AG10803 (cell line): ENCODE measurements at regions not wholly inside any gene's neighbourhood (a gene's known extent, or its start where the extent isn't known, plus 50 kb on each side); places are given as distances from the start of the nearest gene placed in this dataset.

ENCODE experiments used
- DNase-seq: peaks from one replicate; pipeline ENCODE4 v3.0.0; 2010; ENCODE audit warnings: low read depth
- H3K4me3 ChIP-seq: 2 replicates; pipeline ENCODE4 v1.5.1; 2011; ENCODE audit warnings: mild to moderate bottlenecking, low read length, control low read depth
- TF ChIP-seq, protein P1 (sequence below): conservative IDR thresholded peaks from 2 replicates; pipeline ENCODE4 v1.5.1; 2011; ENCODE audit warnings: mild to moderate bottlenecking, low read length, control low read depth, inconsistent platforms

DNA sequence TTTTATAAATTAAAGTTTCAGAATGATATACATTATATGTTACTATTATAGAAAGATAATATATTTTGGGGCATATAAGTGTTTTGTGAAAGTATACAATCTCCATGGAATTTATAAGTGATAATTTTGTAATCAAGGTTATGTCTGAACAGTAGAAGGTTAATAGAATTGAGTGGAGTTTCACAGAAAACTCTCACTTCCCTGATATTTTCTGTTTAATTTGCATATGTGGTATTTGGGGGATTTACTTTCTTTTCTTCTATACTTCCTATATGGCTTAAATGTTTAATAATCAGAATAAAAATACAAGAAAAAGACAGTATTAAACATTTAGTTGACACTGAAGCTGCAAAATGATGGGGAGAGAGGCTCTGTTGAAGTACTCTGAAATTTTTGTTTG lies 848.5 kb downstream of the DACH1 start:
- no peak for DNase-seq
- no peak overlapping the region for H3K4me3 ChIP-seq
- TF ChIP-seq, protein P1, sequence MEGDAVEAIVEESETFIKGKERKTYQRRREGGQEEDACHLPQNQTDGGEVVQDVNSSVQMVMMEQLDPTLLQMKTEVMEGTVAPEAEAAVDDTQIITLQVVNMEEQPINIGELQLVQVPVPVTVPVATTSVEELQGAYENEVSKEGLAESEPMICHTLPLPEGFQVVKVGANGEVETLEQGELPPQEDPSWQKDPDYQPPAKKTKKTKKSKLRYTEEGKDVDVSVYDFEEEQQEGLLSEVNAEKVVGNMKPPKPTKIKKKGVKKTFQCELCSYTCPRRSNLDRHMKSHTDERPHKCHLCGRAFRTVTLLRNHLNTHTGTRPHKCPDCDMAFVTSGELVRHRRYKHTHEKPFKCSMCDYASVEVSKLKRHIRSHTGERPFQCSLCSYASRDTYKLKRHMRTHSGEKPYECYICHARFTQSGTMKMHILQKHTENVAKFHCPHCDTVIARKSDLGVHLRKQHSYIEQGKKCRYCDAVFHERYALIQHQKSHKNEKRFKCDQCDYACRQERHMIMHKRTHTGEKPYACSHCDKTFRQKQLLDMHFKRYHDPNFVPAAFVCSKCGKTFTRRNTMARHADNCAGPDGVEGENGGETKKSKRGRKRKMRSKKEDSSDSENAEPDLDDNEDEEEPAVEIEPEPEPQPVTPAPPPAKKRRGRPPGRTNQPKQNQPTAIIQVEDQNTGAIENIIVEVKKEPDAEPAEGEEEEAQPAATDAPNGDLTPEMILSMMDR = no peak

- no peak for DNase-seq
- TF ChIP-seq, protein P1 = no peak
- H3K4me3 ChIP-seq = no peak overlapping the region
Measured at GRCh38 chr13:71017607-71018006, 849.4 kb downstream of the DACH1 start.

DNA sequence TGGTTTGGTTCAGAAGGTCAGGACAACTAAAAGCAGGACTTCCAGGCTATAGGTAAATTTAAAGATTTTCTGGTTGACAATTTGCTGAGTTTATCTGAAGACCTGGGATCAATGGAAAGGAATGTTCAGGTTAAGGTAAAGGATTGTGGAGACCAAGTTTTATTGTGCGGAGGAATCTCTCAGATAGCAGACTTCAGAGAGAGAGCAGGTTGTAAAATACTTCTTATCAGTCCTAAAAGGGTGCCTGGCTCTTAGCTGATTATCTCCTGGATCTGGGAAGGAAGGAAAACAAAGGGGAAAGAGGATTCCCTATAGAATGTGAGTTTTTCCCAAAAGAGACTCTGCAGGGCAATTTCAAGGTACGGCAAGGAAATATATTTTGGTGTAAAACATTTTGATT lies 851.5 kb downstream of the DACH1 start:
- DNase-seq = no peak
- TF ChIP-seq, protein P1 = no peak
- H3K4me3 ChIP-seq = no peak overlapping the region

DNA sequence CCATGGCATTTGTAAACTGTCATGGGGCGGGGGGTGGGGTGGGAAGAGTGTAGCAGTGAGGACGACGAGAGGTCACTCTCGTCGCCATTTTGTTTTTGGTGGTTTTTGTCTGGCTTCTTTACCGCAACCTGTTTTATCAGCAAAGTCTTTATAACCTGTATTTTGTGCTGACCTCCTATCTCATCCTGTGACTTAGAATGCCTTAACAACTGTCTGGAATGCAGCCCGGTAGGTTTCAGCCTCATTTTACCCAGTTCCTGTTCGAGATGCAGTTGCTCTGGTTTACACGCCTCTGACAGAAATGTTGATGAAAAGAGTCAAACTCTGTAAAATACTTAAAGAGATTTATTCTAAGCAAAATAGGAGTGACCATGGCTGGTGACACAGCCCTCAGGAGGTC lies 852.0 kb downstream of the DACH1 start:
- no peak for DNase-seq
- H3K4me3 ChIP-seq = no peak overlapping the region
- TF ChIP-seq, protein P1 = no peak

DNA sequence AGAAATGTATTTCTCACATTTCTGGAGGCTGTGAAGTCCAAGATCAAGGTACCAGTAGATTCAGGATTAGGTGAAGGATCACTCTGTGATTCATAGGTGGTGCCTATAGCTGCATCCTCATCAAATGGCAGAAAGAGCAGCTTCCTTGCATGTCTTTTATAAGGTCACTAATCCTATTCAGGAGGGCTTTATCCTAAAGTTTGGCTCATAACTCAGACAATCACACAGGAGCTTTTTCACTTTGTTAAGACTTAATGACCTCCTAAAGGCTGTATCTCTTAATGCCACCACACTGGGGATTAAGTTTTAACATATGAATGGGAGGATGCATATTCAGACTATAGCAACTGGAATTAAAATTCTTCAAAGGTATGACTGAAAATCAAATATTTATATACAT lies 861.1 kb downstream of the DACH1 start:
- H3K4me3 ChIP-seq = no peak overlapping the region
- TF ChIP-seq, protein P1 = no peak
- DNase-seq = no peak

DNA sequence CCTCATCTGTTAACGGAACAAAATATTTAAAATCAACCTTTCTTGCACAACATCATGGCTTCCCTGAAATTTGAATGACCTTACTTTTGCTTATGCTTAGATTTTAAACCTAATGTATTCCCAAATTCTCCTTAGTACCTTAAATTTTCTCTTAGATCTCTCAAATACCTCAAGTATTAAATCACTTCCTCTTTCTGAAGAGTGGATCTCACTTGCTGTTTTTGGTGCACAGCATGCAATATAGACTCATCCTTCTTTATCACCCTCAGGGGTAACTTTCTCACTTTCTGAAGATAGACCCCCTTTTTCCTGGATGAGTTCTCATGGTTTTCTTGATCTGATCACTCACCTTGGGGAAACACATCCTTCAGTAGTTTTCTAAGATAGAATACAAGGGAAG lies 871.7 kb downstream of the DACH1 start:
- DNase-seq = no peak
- TF ChIP-seq, protein P1 = no peak
- no peak overlapping the region for H3K4me3 ChIP-seq

- TF ChIP-seq, protein P1 = no peak
- DNase-seq = no peak
- no peak overlapping the region for H3K4me3 ChIP-seq
Measured at GRCh38 chr13:70994191-70994590, 872.8 kb downstream of the DACH1 start.
